ENCODE measurements at regions not wholly inside any gene's neighbourhood (a gene's known extent, or its start where the extent isn't known, plus 50 kb on each side); places are given as distances from the start of the nearest gene placed in this dataset.

DNA sequence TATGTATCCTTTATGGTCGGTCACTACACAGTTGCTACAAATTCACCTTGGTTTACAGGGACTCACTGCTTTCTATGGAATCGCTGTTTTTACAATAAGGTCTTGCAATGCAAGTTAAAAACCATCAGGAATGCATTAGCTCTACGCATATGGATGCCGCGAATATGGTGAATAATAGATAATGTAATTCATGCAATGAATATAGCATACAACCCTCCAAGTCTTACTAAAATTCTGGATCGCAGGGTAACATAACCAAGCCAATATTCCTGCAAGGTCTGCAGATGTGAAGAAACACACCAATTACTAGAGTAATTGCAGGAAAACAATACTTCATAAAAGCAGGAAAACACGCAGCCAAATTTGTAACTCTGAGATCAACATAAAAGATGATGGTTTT is 75.6 kb upstream of the BACE2 start:
- TF ChIP-seq, protein P1, sequence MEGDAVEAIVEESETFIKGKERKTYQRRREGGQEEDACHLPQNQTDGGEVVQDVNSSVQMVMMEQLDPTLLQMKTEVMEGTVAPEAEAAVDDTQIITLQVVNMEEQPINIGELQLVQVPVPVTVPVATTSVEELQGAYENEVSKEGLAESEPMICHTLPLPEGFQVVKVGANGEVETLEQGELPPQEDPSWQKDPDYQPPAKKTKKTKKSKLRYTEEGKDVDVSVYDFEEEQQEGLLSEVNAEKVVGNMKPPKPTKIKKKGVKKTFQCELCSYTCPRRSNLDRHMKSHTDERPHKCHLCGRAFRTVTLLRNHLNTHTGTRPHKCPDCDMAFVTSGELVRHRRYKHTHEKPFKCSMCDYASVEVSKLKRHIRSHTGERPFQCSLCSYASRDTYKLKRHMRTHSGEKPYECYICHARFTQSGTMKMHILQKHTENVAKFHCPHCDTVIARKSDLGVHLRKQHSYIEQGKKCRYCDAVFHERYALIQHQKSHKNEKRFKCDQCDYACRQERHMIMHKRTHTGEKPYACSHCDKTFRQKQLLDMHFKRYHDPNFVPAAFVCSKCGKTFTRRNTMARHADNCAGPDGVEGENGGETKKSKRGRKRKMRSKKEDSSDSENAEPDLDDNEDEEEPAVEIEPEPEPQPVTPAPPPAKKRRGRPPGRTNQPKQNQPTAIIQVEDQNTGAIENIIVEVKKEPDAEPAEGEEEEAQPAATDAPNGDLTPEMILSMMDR (IDR thresholded peaks at IDR 0.05; ENCODE audit: insufficient read depth, low read length): no peak
- DNase-seq (ENCODE audit: low read depth): no peak
- no peak overlapping the region for H3K4me3 ChIP-seq (ENCODE audit: low read depth, low read length)

DNA sequence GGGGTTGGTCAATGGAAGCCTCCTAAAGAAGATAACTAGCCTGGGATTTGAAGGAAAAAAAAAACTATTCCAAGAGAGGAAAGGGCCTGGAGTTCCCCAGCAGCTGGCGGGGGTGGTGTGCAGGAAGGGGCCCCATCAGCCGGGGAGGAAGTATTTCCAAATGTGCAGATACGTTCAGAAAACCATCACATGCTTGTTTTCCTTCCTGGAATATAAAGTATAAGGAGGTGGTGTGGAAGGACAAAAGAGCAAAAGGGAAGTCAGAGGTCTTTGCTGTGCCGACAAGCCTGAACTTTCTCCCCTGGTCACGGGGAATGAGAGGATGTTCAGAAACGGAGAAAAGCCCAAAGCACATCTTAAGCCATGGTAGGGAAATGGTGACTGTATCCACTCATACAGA is 72.0 kb upstream of the BACE2 start:
- no peak for DNase-seq (ENCODE audit: low read depth)
- H3K4me3 ChIP-seq (ENCODE audit: low read depth, low read length): no peak overlapping the region
- TF ChIP-seq, protein P1 (IDR thresholded peaks at IDR 0.05; ENCODE audit: insufficient read depth, low read length): no peak

DNA sequence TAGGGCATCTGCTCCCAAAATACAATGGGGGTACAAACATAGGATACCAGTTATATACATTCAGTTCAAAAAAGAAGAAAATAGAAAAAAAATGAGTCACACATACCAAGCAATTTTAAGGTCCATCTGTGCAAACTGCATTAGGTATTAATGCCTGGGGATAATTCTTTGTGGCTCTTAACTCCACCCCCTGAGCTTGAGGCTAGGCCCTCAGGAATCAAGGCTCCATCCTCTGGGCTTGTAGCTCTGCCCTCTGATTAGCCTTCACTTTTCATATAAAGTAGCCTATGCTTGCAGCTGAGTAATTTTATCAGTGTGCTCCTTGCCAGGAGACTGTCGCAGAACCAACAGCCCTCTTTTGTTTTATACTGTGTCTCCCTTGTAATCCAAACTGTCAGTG is 69.9 kb upstream of the BACE2 start:
- H3K4me3 ChIP-seq (ENCODE audit: low read depth, low read length): no peak overlapping the region
- DNase-seq (ENCODE audit: low read depth): no peak
- TF ChIP-seq, protein P1 (IDR thresholded peaks at IDR 0.05; ENCODE audit: insufficient read depth, low read length): no peak

DNA sequence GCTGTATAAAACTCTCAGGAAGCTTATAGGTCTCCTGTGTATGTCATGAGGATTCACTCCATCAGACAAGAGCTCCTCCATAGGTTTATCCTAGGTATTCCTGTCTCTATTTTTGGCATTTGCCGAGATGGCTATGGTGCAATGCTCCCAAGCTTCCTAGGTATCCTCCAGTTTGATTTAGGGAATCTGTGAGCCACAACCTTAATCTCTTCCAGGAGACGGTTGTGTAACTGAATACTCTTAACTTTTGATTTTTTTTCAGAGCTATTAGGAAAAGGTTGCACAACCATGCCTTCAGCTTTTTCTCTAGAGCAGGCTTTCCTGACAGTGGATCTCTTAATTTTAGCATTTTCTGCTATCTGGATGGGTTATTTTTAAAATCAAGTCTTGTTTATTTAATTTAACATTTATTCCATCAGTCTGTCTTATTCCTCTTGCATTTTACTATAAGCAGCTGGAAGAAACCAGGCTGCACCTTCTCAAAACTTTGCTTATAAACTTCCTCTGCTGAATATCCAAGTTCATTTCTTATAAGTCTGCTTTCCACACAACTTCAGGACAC is 69.4 kb upstream of the BACE2 start:
- no peak overlapping the region for H3K4me3 ChIP-seq (ENCODE audit: low read depth, low read length)
- TF ChIP-seq, protein P1 (IDR thresholded peaks at IDR 0.05; ENCODE audit: insufficient read depth, low read length): no peak
- DNase-seq (ENCODE audit: low read depth): no peak

DNA sequence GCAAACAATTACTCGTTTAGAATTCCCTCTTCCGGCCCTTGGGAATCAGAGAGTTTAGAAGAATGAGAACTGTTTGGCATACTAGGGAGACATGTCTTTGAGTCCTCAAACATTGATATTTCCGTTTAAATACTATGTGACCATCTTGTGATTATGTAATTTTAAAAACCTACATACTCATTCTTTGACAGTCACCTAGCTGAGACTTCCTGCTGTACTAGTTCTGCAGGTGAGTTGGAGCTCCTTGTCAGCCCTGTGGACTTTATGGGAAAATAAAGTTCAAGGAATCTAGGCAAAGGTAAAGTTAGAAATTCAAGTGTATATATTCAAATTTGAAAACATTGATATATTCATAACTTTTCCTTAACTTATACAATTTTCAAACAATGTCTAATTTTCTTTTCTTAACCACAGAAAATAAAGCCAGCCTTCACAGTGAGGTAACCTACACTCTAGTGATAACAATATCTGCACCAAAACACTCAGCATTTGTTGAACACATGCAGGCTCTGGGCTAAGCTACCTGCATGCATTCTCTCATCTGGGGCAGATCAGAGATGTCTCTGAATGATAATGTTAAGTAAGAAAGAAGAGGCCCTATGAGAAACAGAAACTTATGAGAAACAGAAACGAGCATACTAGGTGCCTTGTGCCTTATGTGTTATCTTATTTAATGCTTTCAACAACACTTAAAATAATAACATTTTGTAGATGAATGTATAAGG is 67.0 kb upstream of the BACE2 start:
- DNase-seq (ENCODE audit: low read depth): no peak
- TF ChIP-seq, protein P1 (IDR thresholded peaks at IDR 0.05; ENCODE audit: insufficient read depth, low read length): no peak
- no peak overlapping the region for H3K4me3 ChIP-seq (ENCODE audit: low read depth, low read length)

DNA sequence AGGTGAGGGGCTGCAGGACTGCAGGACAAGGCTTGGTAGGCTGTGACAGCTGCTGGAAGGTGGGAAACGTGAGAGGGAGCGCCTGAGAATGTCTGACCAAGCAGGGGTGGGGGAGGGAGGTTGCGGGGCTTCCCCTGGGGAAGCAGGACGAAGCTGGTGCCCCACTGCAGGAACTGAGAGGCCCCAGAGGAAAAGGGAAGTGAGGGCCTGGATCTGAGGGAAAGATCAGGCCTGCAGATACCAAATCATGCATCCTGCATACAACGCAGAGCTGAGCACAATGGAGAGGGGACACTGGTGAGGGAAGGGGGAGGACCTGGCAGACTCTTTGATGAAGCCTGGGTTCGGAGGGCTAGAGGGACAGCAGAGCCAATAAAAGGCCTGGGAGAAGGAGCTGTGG is 65.7 kb upstream of the BACE2 start:
- no peak for DNase-seq (ENCODE audit: low read depth)
- TF ChIP-seq, protein P1 (IDR thresholded peaks at IDR 0.05; ENCODE audit: insufficient read depth, low read length): no peak
- H3K4me3 ChIP-seq (ENCODE audit: low read depth, low read length): no peak overlapping the region
